Endothelial cell of umbilical vein (primary cell): ENCODE measurements at regions not wholly inside any gene's neighbourhood (a gene's known extent, or its start where the extent isn't known, plus 50 kb on each side); places are given as distances from the start of the nearest gene placed in this dataset.

Source experiments
- BruUV-seq: library from RNA; stranded (reverse); fragments of 400-500 nt; replicated peaks from 2 replicates; lab custom pipeline; 2021; lab: Mats Ljungman, UMichigan
- CTCF ChIA-PET: fragments of 300-600, 350-600 bp; sonication (Branson Sonifier 250); formaldehyde crosslinking; loops from one replicate; lab custom pipeline; 2021; ENCODE audit warnings: antibody characterized with exemption, inconsistent platforms; lab: Charles Lee
- POLR2A ChIA-PET: fragments of 300-600, 350-600 bp; sonication (Branson Sonifier 250); formaldehyde crosslinking; loops from one replicate; lab custom pipeline; 2021; ENCODE audit warnings: antibody characterized with exemption, inconsistent platforms; lab: Charles Lee
- DNase-seq: peaks from one replicate; pipeline ENCODE4 v3.0.0-alpha.2; 2011; ENCODE audit warnings: low read depth, low spot score
- FAIRE-seq: peaks from 2 replicates; lab custom pipeline; 2011; peaks lifted over from hg19 to GRCh38; lab: Jason Lieb, UNC
- H2AFZ ChIP-seq: 2 replicates; pipeline ENCODE4 v1.6.0; 2012; ENCODE audit warnings: low read depth, low read length, control low read depth, inconsistent platforms
- H3K27ac ChIP-seq: 2 replicates; pipeline ENCODE4 v1.5.1; 2011; ENCODE audit warnings: low read depth, mild to moderate bottlenecking, control low read depth, low read length, moderate library complexity; ENCODE audit not compliant: insufficient read depth
- H3K27me3 ChIP-seq, 2 experiments: 2 replicates each; pipeline versions ENCODE4 v1.6.0 to v1.6.1; 2011; ENCODE audit warnings: low read length in 2 of 2, mixed read lengths in 1 of 2; ENCODE audit not compliant: control insufficient read depth in 2 of 2, insufficient read depth in 2 of 2
- H3K36me3 ChIP-seq, 2 experiments: 2 replicates in 1 of 2; 3 replicates in 1 of 2; pipeline ENCODE4 v1.5.1; 2011; ENCODE audit warnings: low read length in 2 of 2, mild to moderate bottlenecking in 1 of 2, moderate library complexity in 1 of 2; ENCODE audit not compliant: control insufficient read depth in 2 of 2, insufficient read depth in 2 of 2; ENCODE audit errors: extremely low read depth in 1 of 2
- H3K4me1 ChIP-seq: 3 replicates; pipeline ENCODE4 v1.5.1; 2011; ENCODE audit warnings: mild to moderate bottlenecking, low read length; ENCODE audit not compliant: control insufficient read depth, insufficient read depth; ENCODE audit errors: extremely low read depth
- H3K4me2 ChIP-seq: 2 replicates; pipeline ENCODE4 v1.6.1; 2011; ENCODE audit warnings: low read length, control low read depth, mixed read lengths; ENCODE audit not compliant: insufficient read depth
- H3K4me3 ChIP-seq, 3 experiments: fragments of 200-600 bp in 1 of 3; sonication (generic), shearing (Covaris generic) in 1 of 3; replicated peaks in 1 of 3; 2 replicates each; pipeline ENCODE4 v1.5.1; 2011 to 2016; ENCODE audit warnings: control low read depth in 3 of 3, low read length in 3 of 3, mild to moderate bottlenecking in 2 of 3, inconsistent platforms in 1 of 3, low read depth in 1 of 3, moderate library complexity in 1 of 3; ENCODE audit not compliant: insufficient read depth in 1 of 3
- H3K79me2 ChIP-seq: 2 replicates; pipeline ENCODE4 v1.6.0; 2012; ENCODE audit warnings: low read length, inconsistent platforms; ENCODE audit not compliant: control insufficient read depth, insufficient read depth
- H3K9ac ChIP-seq: replicated peaks from 2 replicates; pipeline ENCODE3; 2011; ENCODE audit warnings: low read length, control low read depth; ENCODE audit not compliant: insufficient read depth; ENCODE audit errors: extremely low read depth
- H3K9me1 ChIP-seq: replicated peaks from 3 replicates; pipeline ENCODE4 v1.6.0; 2011; ENCODE audit warnings: mild to moderate bottlenecking, low read length; ENCODE audit not compliant: control insufficient read depth, insufficient read depth; ENCODE audit errors: extremely low read depth
- H3K9me3 ChIP-seq: replicated peaks from 2 replicates; pipeline ENCODE4 v1.5.1; 2012; ENCODE audit warnings: low read length, inconsistent platforms; ENCODE audit not compliant: control insufficient read depth, insufficient read depth
- H4K20me1 ChIP-seq: replicated peaks from 2 replicates; pipeline ENCODE3; 2011; ENCODE audit warnings: mild to moderate bottlenecking, low read length; ENCODE audit not compliant: control insufficient read depth, insufficient read depth; ENCODE audit errors: extremely low read depth
- EZH2 ChIP-seq: IDR thresholded peaks from 2 replicates; pipeline ENCODE4 v1.6.1; 2012; ENCODE audit warnings: borderline replicate concordance, low read depth, mild to moderate bottlenecking, moderate library complexity, low read length, inconsistent platforms; ENCODE audit not compliant: severe bottlenecking
- MYC ChIP-seq: IDR thresholded peaks from one replicate; pipeline ENCODE4 v1.6.1; 2011; ENCODE audit warnings: mild to moderate bottlenecking, low read depth, low read length
- dilution Hi-C: fragments of 300-500 bp; cut with MboI; formaldehyde crosslinking; loops from one replicate; pipeline ENCODE4 v1.15.0; 2019; ENCODE audit warnings: low sequenced_read_pairs; ENCODE audit not compliant: extremely low pct_ligation_motif_present
- intact Hi-C: fragments of 100-400 bp; cut with micrococcal nuclease; formaldehyde crosslinking; loops from one replicate; pipeline ENCODE4 v1.10.0; 2022
- TF ChIP-seq, protein P1 (sequence below), 2 donors: IDR thresholded peaks; 1 replicate in 1 of 2; 2 replicates in 1 of 2; pipeline ENCODE4 v1.5.1; 2011; ENCODE audit warnings: low read length in 2 of 2, mild to moderate bottlenecking in 2 of 2, moderate library complexity in 2 of 2, control low read depth in 1 of 2, inconsistent platforms in 1 of 2, low read depth in 1 of 2; ENCODE audit not compliant: insufficient read depth in 1 of 2; ENCODE audit errors: extremely low read depth in 1 of 2

DNA sequence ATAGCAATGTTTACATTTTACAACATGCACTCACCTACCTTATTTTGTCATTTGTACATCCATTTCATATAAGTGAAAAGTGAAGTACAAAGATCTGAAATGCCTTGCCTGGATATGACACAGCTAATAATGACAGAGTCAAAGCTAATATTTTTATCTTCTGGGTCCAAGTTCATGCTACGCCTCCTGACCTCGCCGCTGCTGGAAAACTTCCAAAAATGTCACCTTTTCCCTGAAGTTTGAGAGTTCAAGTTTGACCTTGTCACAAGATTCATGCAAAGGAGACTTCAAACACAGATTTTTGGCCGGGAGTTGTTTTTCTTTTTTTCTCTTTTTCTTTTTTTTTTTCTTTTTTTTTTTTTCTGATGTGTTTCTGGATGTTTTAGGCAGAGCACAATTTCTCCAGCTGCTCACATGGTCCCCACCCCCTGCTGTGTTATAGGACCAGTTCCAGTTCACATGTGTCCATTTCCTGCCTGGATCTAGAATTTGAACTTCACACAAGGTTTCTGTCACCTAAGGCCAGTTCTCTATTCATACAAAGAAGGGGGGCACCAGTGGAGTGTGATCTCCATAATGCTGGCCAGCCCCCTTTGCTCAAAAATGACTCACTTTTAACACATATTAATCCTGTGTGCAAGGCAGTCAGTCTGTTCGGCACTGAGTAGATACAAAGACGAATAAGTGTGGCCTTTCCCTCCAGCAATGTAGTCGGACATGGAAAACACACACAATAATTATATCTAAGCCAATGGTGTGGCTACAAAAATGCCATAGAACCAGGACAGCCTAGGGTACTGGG lies 546.8 kb downstream of the BUD13 start:
- no peaks in the 10 kb centered on the region for H3K27me3 ChIP-seq
- no peaks in the 10 kb centered on the region for H3K9me1 ChIP-seq
- ChIA-PET POLR2A (no interaction called here), CTCF (interaction anchor here (0.7 to 2.8 kb wide), 8 partner anchors 9 to 1451 kb away, joined by 3 to 10 read pairs (median 6); no protein-coding TSS in a partner anchor)
- no peak overlapping the region for H3K4me3 ChIP-seq
- no TSS peak for BruUV-seq
- dilution Hi-C loops: no loop called here
- DNase-seq (no peak), FAIRE-seq (no peak)
- intact Hi-C loops: no loop called here
- no peaks in the 10 kb centered on the region for H4K20me1 ChIP-seq
- H2AFZ ChIP-seq: no peak overlapping the region
- no peaks in the 10 kb centered on the region for H3K79me2 ChIP-seq
- no peak overlapping the region for H3K4me2 ChIP-seq
- H3K36me3 ChIP-seq: no peaks in the 10 kb centered on the region
- TF ChIP-seq EZH2: no peak
- TF ChIP-seq MYC: no peak
- TF ChIP-seq, protein P1, sequence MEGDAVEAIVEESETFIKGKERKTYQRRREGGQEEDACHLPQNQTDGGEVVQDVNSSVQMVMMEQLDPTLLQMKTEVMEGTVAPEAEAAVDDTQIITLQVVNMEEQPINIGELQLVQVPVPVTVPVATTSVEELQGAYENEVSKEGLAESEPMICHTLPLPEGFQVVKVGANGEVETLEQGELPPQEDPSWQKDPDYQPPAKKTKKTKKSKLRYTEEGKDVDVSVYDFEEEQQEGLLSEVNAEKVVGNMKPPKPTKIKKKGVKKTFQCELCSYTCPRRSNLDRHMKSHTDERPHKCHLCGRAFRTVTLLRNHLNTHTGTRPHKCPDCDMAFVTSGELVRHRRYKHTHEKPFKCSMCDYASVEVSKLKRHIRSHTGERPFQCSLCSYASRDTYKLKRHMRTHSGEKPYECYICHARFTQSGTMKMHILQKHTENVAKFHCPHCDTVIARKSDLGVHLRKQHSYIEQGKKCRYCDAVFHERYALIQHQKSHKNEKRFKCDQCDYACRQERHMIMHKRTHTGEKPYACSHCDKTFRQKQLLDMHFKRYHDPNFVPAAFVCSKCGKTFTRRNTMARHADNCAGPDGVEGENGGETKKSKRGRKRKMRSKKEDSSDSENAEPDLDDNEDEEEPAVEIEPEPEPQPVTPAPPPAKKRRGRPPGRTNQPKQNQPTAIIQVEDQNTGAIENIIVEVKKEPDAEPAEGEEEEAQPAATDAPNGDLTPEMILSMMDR (IDR thresholded peaks at IDR 0.05; ENCODE audit: extremely low read depth in 1 of 2, insufficient read depth in 1 of 2, low read depth in 1 of 2, low read length in 2 of 2): no peak
- H3K27ac ChIP-seq: no peak overlapping the region
- no peaks in the 10 kb centered on the region for H3K9me3 ChIP-seq
- no peak overlapping the region for H3K9ac ChIP-seq
- no peaks in the 10 kb centered on the region for H3K4me1 ChIP-seq

GRCh38 chr11:116225236-116225635 lies 547.6 kb downstream of the BUD13 start:
- BruUV-seq: no TSS peak
- H2AFZ ChIP-seq: no peak overlapping the region
- no peaks in the 10 kb centered on the region for H3K36me3 ChIP-seq

More at GRCh38 chr11:116225236-116225635, 547.6 kb downstream of the BUD13 start:
- H3K9ac ChIP-seq: no peak overlapping the region
- no peaks in the 10 kb centered on the region for H3K4me1 ChIP-seq
- no peak for DNase-seq
- no peak overlapping the region for H3K27ac ChIP-seq
- H4K20me1 ChIP-seq: no peaks in the 10 kb centered on the region
- no peak overlapping the region for H3K4me2 ChIP-seq
- intact Hi-C loops (no loop called here), dilution Hi-C loops (no loop called here)
- no peak for TF ChIP-seq MYC
- H3K9me3 ChIP-seq: no peaks in the 10 kb centered on the region
- no peaks in the 10 kb centered on the region for H3K9me1 ChIP-seq
- CTCF ChIA-PET: interaction anchor here (1.2 to 2.8 kb wide), 7 partner anchors 10 to 1450 kb away, joined by 3 to 10 read pairs (median 5); no protein-coding TSS in a partner anchor
- H3K4me3 ChIP-seq: no peak overlapping the region
- H3K79me2 ChIP-seq: no peaks in the 10 kb centered on the region
- FAIRE-seq: no peak
- H3K27me3 ChIP-seq: no peaks in the 10 kb centered on the region
- POLR2A ChIA-PET: no interaction called here
